NCI-H1105 (cell line): ENCODE measurements at regions not wholly inside any gene's neighbourhood (a gene's known extent, or its start where the extent isn't known, plus 50 kb on each side); places are given as distances from the start of the nearest gene placed in this dataset.

Experiments used
- DNase-seq: peaks from one replicate; lab custom pipeline; 2025; lab: John Stamatoyannopoulos, UW

DNA sequence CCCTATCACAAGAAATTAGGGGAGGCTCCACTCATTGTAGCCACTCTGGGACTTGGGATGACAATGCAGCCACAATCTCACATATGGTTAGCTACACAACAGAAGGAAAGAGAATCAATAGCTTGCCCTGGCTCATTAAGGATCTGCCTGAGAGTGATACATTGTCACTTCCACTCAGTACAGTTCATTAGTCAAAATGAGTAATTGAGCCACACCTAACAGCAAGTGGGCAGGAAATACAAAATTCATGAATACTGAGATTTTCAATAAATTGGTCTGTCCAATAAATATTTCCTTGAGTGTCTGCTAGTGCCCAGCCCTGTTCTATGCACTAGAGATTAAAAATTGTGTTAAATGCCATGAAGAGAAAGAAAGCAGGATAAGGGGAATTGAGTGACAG, 231.3 kb upstream of the NR4A3 start:
- no peak for DNase-seq

DNA sequence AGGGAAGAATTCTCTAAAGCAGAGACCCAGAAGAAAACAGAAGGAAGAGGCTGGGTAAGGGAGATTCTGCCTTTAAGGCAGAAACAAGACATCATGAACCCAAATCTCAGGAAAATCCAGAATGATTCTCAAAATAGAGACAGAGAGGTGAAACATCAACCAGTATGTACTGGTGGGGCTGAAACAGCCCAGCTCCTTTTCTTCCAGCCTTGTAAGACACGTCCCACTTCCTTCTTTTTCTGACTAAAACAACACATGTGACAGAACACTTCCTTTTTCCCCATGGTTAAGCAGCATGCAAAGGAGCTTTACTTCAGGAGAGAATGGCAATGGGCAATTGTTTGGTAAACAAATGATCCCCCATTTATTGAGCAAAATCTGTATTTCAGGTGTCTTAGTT, 230.8 kb upstream of the NR4A3 start:
- no peak for DNase-seq

DNA sequence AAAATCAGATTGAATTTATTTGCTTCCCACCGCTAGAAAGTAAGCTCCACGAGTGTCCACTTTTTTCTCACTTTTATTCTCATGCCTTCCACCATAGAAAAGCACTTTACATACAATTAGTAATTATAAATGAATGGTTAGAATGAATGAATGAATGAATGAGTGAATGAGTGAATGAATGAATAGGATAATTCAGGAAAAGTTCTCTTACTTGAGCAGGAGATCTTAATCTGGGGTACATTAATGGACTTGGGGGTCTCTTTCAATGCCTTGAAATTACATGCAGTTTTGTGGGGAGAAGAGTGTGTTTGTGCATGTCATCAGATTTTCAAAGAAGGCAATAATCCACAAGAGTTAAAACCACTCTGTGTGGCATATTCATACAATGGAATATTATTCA, 229.9 kb upstream of the NR4A3 start:
- no peak for DNase-seq

GRCh38 chr9:99592834-99593574, 228.7 kb upstream of the NR4A3 start:
- no peak for DNase-seq

DNA sequence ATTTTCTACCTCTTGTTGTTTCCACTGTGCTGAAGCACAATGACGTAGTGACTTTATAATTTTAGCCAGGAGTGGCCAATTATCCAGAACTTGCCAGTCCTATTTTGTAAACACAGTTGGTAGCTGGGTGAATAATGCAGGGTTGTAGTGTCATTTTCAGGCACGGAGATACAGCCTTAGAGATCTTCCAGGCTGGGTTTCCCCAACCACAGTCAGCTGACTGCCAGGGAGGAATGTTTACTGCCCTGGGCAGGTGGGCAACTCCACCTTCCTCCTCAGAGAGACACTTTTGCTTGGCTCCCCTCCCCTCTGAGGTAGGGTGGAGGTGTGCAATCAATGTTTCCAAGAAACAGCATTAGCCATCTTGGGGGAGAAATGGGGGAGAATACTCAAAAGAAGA, 228.1 kb upstream of the NR4A3 start:
- DNase-seq, result peak; percentile 42

GRCh38 chr9:99594056-99594780, 227.5 kb upstream of the NR4A3 start:
- DNase-seq, result no peak

DNA sequence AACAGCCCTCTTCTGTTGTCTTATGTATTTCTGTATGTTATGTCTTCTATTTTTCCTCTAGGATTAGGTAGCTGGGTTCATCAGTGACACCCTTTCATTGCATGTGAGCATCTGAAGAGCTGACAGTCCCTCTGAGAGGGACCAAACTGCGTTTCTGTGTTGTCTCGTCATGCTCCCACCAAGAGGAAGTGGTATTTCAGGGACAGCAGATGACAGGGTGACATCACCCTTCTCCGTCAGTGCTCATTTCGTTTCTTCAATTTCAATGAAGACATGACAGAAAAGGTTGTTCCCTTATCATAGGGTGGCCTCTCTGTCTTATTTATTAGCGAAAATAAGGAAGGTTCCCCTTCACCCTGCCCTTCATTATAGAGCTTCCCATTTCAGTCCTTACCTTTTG, 225.9 kb upstream of the NR4A3 start:
- DNase-seq, result no peak

GRCh38 chr9:99601571-99602111, 220.0 kb upstream of the NR4A3 start:
- DNase-seq, result no peak

DNA sequence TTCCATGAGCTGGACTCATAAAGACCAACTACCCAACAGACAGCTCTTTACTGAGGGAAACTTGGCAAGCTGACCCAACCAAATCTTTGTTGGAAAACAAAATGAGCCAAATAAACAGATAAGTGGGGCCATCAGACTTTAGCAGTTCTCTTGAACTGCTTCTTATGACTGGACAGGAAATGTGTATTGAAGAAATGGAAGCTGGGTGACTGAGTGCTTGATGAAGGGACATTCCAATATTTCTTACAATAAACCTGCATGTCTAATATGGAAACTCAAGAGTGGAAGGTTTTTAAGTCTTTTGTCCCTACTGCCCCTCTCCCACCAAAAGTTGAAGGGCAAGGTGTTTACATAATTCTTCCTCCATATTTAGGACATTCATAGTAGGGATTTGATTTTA, 218.8 kb upstream of the NR4A3 start:
- no peak for DNase-seq

- no peak for DNase-seq
These were observed 216.5 kb upstream of the NR4A3 start for GRCh38 chr9:99605016-99605743.

DNA sequence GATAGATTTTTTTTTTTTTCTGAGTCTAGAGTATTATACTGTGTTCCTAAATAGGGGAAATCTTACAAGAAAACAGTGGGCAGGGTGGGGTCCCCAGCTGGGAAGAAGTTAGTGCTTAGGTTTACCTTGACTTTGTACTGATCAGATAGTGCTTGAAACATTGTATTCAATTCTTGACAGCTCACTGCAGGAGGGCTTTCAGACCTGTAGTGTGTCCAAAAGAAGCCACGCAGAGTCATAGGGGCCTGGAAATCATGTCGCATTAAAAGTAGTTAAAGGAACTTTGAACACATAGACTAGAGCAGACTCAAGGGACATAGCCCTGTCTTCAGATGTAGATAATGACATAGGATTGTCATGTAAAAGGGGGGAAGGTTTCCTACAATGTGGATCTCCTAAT, 215.4 kb upstream of the NR4A3 start:
- no peak for DNase-seq

- peak; percentile 68 for DNase-seq
These were observed 214.7 kb upstream of the NR4A3 start for GRCh38 chr9:99606957-99607356.

- no peak for DNase-seq
These were observed 213.7 kb upstream of the NR4A3 start for GRCh38 chr9:99607842-99608448.

GRCh38 chr9:99614341-99614740, 207.3 kb upstream of the NR4A3 start:
- no peak for DNase-seq

GRCh38 chr9:99621040-99621439, 200.6 kb upstream of the NR4A3 start:
- DNase-seq, result no peak

DNA sequence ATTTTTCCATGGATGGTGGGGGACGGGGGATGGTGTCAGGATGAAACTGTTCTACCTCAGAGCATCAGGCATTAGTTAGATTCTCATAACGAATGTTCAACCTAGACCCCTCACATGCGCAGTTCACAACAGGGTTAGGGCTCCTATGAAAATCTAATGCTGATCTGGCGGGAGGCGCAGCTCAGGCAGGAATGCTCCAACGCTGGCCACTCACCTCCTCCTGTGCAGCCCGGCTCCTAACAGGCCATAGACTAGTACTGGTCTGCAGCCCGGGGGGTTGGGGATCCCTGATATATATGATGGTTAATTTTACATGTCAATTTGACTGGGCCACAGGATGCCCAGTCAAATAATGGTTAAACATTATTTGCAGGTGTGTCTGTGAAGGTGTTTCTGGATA, 199.0 kb upstream of the NR4A3 start:
- DNase-seq, result no peak

GRCh38 chr9:99623780-99624364, 197.8 kb upstream of the NR4A3 start:
- no peak for DNase-seq

DNA sequence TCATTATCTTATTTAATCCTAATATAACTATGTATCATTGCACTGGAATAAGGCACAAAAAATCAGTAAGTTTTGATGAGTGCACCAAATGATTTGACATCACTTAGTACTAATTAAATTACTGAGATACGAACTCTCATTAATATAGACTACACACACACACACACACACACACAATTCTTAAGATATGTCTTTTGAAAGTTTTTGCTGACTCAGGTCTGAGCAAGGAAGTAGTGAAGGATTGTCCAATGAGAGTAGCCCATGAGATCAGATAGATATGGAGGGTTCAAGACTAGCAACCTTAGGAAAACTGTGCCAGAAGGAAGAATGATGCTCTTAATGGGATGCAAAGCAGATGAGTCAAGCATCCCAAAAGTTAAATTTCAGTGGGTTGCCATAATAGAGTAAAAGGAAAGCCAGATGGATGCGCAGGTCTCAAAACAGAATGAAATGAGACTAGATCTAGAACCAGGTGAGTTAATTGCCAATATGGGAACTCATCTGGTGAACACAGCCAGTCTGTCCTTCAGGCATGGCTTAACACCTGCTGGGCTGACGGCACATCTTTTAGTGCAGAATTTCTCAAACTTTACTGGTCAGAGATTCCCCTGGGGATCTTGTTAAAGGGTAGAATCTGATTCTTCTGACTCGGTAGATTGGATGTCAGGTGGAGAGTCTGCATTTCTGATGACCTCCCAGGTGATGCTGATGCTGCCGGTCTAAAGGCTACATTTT, 197.0 kb upstream of the NR4A3 start:
- DNase-seq, result no peak

DNA sequence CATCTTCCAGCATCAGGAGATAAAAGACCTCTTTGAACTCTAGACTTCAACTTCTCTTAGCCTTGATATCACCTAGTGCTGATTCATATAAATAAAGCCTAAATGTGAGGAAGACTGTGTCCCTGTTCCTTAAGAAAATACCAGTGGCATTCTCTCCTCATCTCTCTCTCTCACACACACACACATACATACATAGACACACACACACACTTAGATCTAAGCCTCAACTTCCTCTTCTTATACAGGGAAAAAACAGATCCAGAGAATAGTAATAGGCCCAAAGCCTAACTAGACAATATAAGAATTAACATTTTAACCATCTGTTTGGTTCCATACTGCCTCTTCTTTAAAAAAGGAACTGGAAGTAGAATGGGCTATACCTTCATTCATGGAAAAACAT, 195.3 kb upstream of the NR4A3 start:
- no peak for DNase-seq

DNA sequence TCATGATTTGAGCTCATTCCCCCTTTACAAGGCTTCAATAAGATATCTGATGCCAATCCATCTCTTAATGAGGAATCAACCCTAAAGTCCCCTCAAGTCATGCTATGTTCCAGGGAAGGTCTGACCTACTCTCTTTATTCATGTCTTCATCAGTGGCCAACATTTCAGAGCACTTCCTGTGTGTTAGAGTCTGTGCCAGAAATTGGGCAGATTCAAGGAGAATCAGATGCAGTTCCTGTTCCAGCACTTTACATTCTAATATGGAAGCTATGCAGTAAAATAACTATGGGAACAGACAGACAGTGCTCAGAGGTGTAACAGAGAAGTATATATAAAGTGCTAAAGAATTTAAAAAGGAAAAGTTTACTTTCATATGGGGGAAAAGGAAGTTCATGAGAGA, 193.4 kb upstream of the NR4A3 start:
- no peak for DNase-seq
